ENCODE measurements at regions not wholly inside any gene's neighbourhood (a gene's known extent, or its start where the extent isn't known, plus 50 kb on each side); places are given as distances from the start of the nearest gene placed in this dataset.

GRCh38 chr1:190754666-190755065 is 277.0 kb upstream of the BRINP3 start:
- intact Hi-C loops (cut with DNase I) = no loop called here
- Histone ChIP-seq H3K36me3 (no peaks in the 10 kb centered on the region), H3K27me3 (no peaks in the 10 kb centered on the region), H3K9me3 (no peaks in the 10 kb centered on the region), H3K4me1 (no peaks in the 10 kb centered on the region), H3K4me3 (no peak overlapping the region), H3K27ac (no peak overlapping the region)
- TF ChIP-seq, protein P1, sequence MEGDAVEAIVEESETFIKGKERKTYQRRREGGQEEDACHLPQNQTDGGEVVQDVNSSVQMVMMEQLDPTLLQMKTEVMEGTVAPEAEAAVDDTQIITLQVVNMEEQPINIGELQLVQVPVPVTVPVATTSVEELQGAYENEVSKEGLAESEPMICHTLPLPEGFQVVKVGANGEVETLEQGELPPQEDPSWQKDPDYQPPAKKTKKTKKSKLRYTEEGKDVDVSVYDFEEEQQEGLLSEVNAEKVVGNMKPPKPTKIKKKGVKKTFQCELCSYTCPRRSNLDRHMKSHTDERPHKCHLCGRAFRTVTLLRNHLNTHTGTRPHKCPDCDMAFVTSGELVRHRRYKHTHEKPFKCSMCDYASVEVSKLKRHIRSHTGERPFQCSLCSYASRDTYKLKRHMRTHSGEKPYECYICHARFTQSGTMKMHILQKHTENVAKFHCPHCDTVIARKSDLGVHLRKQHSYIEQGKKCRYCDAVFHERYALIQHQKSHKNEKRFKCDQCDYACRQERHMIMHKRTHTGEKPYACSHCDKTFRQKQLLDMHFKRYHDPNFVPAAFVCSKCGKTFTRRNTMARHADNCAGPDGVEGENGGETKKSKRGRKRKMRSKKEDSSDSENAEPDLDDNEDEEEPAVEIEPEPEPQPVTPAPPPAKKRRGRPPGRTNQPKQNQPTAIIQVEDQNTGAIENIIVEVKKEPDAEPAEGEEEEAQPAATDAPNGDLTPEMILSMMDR (IDR thresholded peaks at IDR 0.05) = no peak
- TF ChIP-seq POLR2A (IDR thresholded peaks at IDR 0.05) = no peak
- WGBS (ENCODE audit: insufficient coverage, low coverage, low lambda C conversion rate, missing lambda C conversion rate) = 6% methylated on average over 1 of the region's 1 CpG
- ATAC-seq (no peak), DNase-seq (no peak)

- H3K27me3 ChIP-seq = no peaks in the 10 kb centered on the region
- DNase-seq = no peak
- no peaks in the 10 kb centered on the region for H3K9me3 ChIP-seq
- intact Hi-C loops (cut with DNase I) = no loop called here
- TF ChIP-seq, protein P1 (IDR thresholded peaks at IDR 0.05) = no peak
- TF ChIP-seq POLR2A (IDR thresholded peaks at IDR 0.05) = no peak
- no peaks in the 10 kb centered on the region for H3K36me3 ChIP-seq
- no peak overlapping the region for H3K27ac ChIP-seq
- no peak for ATAC-seq
- no peaks in the 10 kb centered on the region for H3K4me1 ChIP-seq
- no peak overlapping the region for H3K4me3 ChIP-seq
These were observed 282.1 kb upstream of the BRINP3 start for GRCh38 chr1:190759807-190760206.

- TF ChIP-seq POLR2A (IDR thresholded peaks at IDR 0.05) = no peak
- TF ChIP-seq, protein P1 (IDR thresholded peaks at IDR 0.05) = no peak
- no peaks in the 10 kb centered on the region for H3K27me3 ChIP-seq
- no peaks in the 10 kb centered on the region for H3K4me1 ChIP-seq
- WGBS (ENCODE audit: insufficient coverage, low coverage, low lambda C conversion rate, missing lambda C conversion rate) = 40% methylated on average over 3 of the region's 3 CpGs
- no peaks in the 10 kb centered on the region for H3K9me3 ChIP-seq
- no peak for DNase-seq
- no peaks in the 10 kb centered on the region for H3K36me3 ChIP-seq
- no peak for ATAC-seq
- H3K4me3 ChIP-seq = no peak overlapping the region
- H3K27ac ChIP-seq = no peak overlapping the region
- intact Hi-C loops (cut with DNase I) = no loop called here
These were observed 284.7 kb upstream of the BRINP3 start for GRCh38 chr1:190762325-190762724.

- 69% methylated on average over 8 of the region's 10 CpGs for WGBS (ENCODE audit: insufficient coverage, low coverage, low lambda C conversion rate, missing lambda C conversion rate)
- Histone ChIP-seq H3K36me3 (no peaks in the 10 kb centered on the region), H3K9me3 (no peaks in the 10 kb centered on the region), H3K4me3 (no peak overlapping the region), H3K27me3 (no peaks in the 10 kb centered on the region), H3K27ac (no peak overlapping the region), H3K4me1 (no peaks in the 10 kb centered on the region)
- no peak for TF ChIP-seq POLR2A (IDR thresholded peaks at IDR 0.05)
- TF ChIP-seq, protein P1 (IDR thresholded peaks at IDR 0.05) = no peak
- intact Hi-C loops (cut with DNase I) = no loop called here
- ATAC-seq (no peak), DNase-seq (no peak)
These were observed 315.2 kb upstream of the BRINP3 start for GRCh38 chr1:190792873-190793272.

- Histone ChIP-seq H3K9me3 (no peaks in the 10 kb centered on the region), H3K4me3 (no peak overlapping the region), H3K27me3 (no peaks in the 10 kb centered on the region), H3K27ac (no peak overlapping the region), H3K4me1 (no peaks in the 10 kb centered on the region), H3K36me3 (no peaks in the 10 kb centered on the region)
- 39% methylated on average over 1 of the region's 1 CpG for WGBS (ENCODE audit: insufficient coverage, low coverage, low lambda C conversion rate, missing lambda C conversion rate)
- intact Hi-C loops (cut with DNase I) = no loop called here
- ATAC-seq (no peak), DNase-seq (no peak)
- TF ChIP-seq, protein P1 (IDR thresholded peaks at IDR 0.05) = no peak
- TF ChIP-seq POLR2A (IDR thresholded peaks at IDR 0.05) = no peak
These were observed 330.0 kb upstream of the BRINP3 start for GRCh38 chr1:190807629-190808028.
